22Rv1 (cell line): ENCODE measurements at regions not wholly inside any gene's neighbourhood (a gene's known extent, or its start where the extent isn't known, plus 50 kb on each side); places are given as distances from the start of the nearest gene placed in this dataset.

ENCODE experiments used
- ZFX ChIP-seq: fragments of 450-650 bp; IDR thresholded peaks from 2 replicates; pipeline ENCODE4 v1.6.1; 2017; ENCODE audit warnings: antibody characterized with exemption, borderline replicate concordance
- TF ChIP-seq, protein P1 (sequence below): fragments of 450-650 bp; IDR thresholded peaks from 2 replicates; pipeline ENCODE4 v1.5.1; 2017; ENCODE audit warnings: mild to moderate bottlenecking

- TF ChIP-seq, protein P1, sequence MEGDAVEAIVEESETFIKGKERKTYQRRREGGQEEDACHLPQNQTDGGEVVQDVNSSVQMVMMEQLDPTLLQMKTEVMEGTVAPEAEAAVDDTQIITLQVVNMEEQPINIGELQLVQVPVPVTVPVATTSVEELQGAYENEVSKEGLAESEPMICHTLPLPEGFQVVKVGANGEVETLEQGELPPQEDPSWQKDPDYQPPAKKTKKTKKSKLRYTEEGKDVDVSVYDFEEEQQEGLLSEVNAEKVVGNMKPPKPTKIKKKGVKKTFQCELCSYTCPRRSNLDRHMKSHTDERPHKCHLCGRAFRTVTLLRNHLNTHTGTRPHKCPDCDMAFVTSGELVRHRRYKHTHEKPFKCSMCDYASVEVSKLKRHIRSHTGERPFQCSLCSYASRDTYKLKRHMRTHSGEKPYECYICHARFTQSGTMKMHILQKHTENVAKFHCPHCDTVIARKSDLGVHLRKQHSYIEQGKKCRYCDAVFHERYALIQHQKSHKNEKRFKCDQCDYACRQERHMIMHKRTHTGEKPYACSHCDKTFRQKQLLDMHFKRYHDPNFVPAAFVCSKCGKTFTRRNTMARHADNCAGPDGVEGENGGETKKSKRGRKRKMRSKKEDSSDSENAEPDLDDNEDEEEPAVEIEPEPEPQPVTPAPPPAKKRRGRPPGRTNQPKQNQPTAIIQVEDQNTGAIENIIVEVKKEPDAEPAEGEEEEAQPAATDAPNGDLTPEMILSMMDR: no peak
- TF ChIP-seq ZFX: no peak
Measured at GRCh38 chr13:78238911-78239310, 320.3 kb upstream of the EDNRB start.
